K562 (cell line): ENCODE measurements at regions not wholly inside any gene's neighbourhood (a gene's known extent, or its start where the extent isn't known, plus 50 kb on each side); places are given as distances from the start of the nearest gene placed in this dataset.

ENCODE experiments used
- CTCF ChIP-seq, 3 experiments: IDR thresholded peaks in 2 of 3; conservative IDR thresholded peaks in 1 of 3; 2 replicates each; pipeline ENCODE4 v1.5.1; 2011 to 2012; ENCODE audit warnings: low read length in 3 of 3, mild to moderate bottlenecking in 3 of 3, control low read depth in 2 of 3, improper control_type of control experiment in 1 of 3, inconsistent platforms in 1 of 3, low read depth in 1 of 3, mixed read lengths in 1 of 3, moderate library complexity in 1 of 3; ENCODE audit not compliant: insufficient read depth in 2 of 3
- POLR2A ChIP-seq: fragments of 450-650 bp; conservative IDR thresholded peaks from 2 replicates; pipeline ENCODE4 v1.6.1; 2016
- TRIM28 ChIP-seq: fragments of 450-650 bp; IDR thresholded peaks from 2 replicates; pipeline ENCODE4 v1.6.1; 2017

DNA sequence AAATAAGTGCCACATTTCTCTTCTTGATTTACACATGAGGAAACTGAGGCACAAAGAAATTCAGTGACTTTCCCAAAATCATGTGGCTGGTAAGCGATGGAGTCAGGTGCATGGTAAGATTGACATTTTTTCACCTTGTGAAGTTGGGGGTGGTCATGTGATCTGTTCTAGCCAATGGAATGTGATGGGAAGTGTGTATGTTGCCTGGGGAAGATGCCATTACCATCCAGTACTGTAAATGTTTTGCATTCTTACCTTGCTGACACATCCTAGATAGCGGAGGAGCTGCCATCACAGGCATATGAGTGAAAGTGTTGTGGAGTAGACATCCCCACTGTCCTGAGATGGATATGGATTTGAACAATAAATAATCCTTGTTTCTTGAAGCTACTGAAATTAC is 499.6 kb upstream of the SULF2 start:
- TF ChIP-seq POLR2A (no peak), TRIM28 (no peak), CTCF (IDR thresholded peaks at IDR 0.05 in 2 of 3, conservative IDR thresholded peaks at IDR 0.05 in 1 of 3; ENCODE audit: insufficient read depth in 2 of 3, low read depth in 1 of 3, low read length in 3 of 3) (no peak)
